Left lung (tissue), 4 donors: ENCODE measurements at regions not wholly inside any gene's neighbourhood (a gene's known extent, or its start where the extent isn't known, plus 50 kb on each side); places are given as distances from the start of the nearest gene placed in this dataset.

ENCODE experiments used
- ATAC-seq: fragments of 200-7000 bp; cut with Tn5 transposase; one replicate; pipeline ENCODE4 v1.9.1; 2020; ENCODE audit warnings: moderate library complexity
- DNase-seq, 4 donors: peaks; one replicate each; pipeline ENCODE4 v3.0.0-alpha.2; 2013 to 2020
- H3K27ac ChIP-seq, 2 donors: fragments of 200-600 bp; sonication (generic) in 1 of 2; one replicate each; pipeline versions ENCODE4 v1.5.0 to v1.8.0; 2020 to 2021
- H3K27me3 ChIP-seq, 2 donors: fragments of 200-600 bp; sonication (generic) in 1 of 2; one replicate each; pipeline versions ENCODE4 v1.5.0 to v1.8.0; 2020 to 2021
- H3K36me3 ChIP-seq, 2 donors: fragments of 200-600 bp; sonication (generic) in 1 of 2; one replicate each; pipeline versions ENCODE4 v1.5.0 to v1.8.0; 2020 to 2021
- H3K4me1 ChIP-seq, 2 donors: fragments of 200-600 bp; one replicate each; pipeline ENCODE4 v1.8.0; 2021
- H3K4me3 ChIP-seq, 2 donors: fragments of 200-600 bp; sonication (generic) in 1 of 2; one replicate each; pipeline versions ENCODE4 v1.5.0 to v1.8.0; 2020 to 2021; ENCODE audit warnings: mild to moderate bottlenecking in 1 of 2
- H3K9me3 ChIP-seq, 2 donors: fragments of 200-600 bp; sonication (generic) in 1 of 2; one replicate each; pipeline versions ENCODE4 v1.5.0 to v1.8.0; 2020 to 2021
- intact Hi-C, 2 donors: fragments of 100-400 bp; cut with DNase I; formaldehyde crosslinking; loops; one replicate each; pipeline versions ENCODE4 v1.11.2 to v1.14.2; 2022
- TF ChIP-seq, protein P1 (sequence below), 2 donors: fragments of 200-600 bp; sonication (generic) in 1 of 2; IDR thresholded peaks; one replicate each; pipeline versions ENCODE4 v1.5.0 to v1.8.0; 2021; ENCODE audit warnings: antibody characterized with exemption in 2 of 2
- donor health status: DM: no; HTN: yes; CAD: no.
- donor health status: DM: no; HTN: no; CAD: no.

- Histone ChIP-seq H3K27me3 (no peaks in the 10 kb centered on the region), H3K27ac (no peak overlapping the region), H3K4me3 (no peak overlapping the region), H3K36me3 (no peaks in the 10 kb centered on the region), H3K9me3 (peaks cover 0 to 7% of the 10 kb centered on the region in 2 donors), H3K4me1 (no peaks in the 10 kb centered on the region)
- TF ChIP-seq, protein P1, sequence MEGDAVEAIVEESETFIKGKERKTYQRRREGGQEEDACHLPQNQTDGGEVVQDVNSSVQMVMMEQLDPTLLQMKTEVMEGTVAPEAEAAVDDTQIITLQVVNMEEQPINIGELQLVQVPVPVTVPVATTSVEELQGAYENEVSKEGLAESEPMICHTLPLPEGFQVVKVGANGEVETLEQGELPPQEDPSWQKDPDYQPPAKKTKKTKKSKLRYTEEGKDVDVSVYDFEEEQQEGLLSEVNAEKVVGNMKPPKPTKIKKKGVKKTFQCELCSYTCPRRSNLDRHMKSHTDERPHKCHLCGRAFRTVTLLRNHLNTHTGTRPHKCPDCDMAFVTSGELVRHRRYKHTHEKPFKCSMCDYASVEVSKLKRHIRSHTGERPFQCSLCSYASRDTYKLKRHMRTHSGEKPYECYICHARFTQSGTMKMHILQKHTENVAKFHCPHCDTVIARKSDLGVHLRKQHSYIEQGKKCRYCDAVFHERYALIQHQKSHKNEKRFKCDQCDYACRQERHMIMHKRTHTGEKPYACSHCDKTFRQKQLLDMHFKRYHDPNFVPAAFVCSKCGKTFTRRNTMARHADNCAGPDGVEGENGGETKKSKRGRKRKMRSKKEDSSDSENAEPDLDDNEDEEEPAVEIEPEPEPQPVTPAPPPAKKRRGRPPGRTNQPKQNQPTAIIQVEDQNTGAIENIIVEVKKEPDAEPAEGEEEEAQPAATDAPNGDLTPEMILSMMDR (IDR thresholded peaks at IDR 0.05) = no peak
- no peak for ATAC-seq
- intact Hi-C loops = no loop called here
- DNase-seq = no peak
Observed at GRCh38 chr1:222084996-222085395, 343.1 kb upstream of the DUSP10 start.

DNA sequence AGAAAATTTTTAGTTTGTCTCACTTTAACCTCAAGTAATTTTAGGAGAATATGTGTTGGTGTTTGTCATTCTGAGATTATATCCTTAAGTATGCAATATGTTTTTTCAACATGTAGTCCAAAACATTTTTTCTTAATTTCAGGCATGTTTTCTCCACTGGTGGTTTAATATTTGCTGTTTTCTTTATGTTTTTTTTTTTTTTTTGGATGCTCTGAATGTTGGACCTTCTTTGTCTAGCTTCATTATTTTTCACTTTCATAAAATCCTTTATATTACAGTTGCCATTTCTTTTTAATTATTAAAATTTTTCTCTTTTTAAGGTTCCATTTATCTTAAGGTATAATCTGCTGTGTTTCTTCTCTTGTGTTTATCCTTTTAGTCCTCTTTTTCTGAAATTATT is 342.2 kb upstream of the DUSP10 start:
- Histone ChIP-seq H3K36me3 (no peaks in the 10 kb centered on the region), H3K9me3 (peaks cover 0 to 7% of the 10 kb centered on the region in 2 donors), H3K27ac (no peak overlapping the region), H3K4me3 (no peak overlapping the region), H3K27me3 (no peaks in the 10 kb centered on the region), H3K4me1 (no peaks in the 10 kb centered on the region)
- TF ChIP-seq, protein P1 (IDR thresholded peaks at IDR 0.05) = no peak
- intact Hi-C loops = no loop called here
- no peak for ATAC-seq
- no peak for DNase-seq

DNA sequence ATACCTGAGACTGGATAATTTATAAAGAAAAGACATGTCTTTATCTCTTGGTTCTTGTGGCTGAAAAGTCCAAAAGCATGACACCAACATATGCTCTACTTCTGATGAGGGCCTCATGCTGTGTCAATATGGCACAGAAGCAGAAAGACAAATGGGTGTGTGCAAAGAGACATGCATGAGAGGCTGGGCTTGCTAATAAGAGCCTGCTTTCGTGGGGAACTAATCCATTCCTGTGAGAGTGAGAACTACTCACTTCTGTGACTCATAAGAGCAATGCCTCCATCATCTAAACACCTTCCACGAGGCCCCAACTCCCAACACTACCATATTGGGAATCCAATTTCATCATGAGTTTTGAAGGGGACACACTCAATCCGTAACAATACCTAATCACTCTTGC is 340.0 kb upstream of the DUSP10 start:
- no peaks in the 10 kb centered on the region for H3K36me3 ChIP-seq
- intact Hi-C loops = no loop called here
- no peak overlapping the region for H3K4me3 ChIP-seq
- no peaks in the 10 kb centered on the region for H3K4me1 ChIP-seq
- DNase-seq = no peak
- H3K27me3 ChIP-seq = no peaks in the 10 kb centered on the region
- peaks cover 0 to 7% of the 10 kb centered on the region in 2 donors for H3K9me3 ChIP-seq
- TF ChIP-seq, protein P1 (IDR thresholded peaks at IDR 0.05) = no peak
- ATAC-seq = no peak
- H3K27ac ChIP-seq = no peak overlapping the region

DNA sequence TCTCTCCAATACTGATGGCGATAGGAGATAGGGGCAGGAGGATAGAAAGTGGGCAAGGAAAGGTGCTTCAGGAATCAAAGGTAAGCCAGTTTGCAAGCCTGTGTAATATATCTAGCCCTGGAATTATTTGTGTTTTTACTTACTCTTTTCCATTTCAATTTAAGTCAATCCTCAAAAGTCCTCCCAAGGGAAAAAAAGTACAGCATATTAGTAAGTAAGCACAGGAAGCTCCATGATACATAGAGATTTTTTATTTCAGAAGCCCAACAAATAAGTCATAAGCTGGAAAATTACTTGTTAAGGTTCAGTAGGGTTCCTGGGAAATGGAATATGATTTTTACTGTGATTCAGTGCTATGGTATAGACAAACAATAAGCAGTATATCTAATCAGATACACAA is 337.7 kb upstream of the DUSP10 start:
- intact Hi-C loops = no loop called here
- ATAC-seq = no peak
- DNase-seq = no peak
- peaks cover 0 to 3% of the 10 kb centered on the region in 2 donors for H3K9me3 ChIP-seq
- H3K27me3 ChIP-seq = no peaks in the 10 kb centered on the region
- no peaks in the 10 kb centered on the region for H3K36me3 ChIP-seq
- no peak overlapping the region for H3K27ac ChIP-seq
- no peak overlapping the region for H3K4me3 ChIP-seq
- no peaks in the 10 kb centered on the region for H3K4me1 ChIP-seq
- TF ChIP-seq, protein P1 (IDR thresholded peaks at IDR 0.05) = no peak

DNA sequence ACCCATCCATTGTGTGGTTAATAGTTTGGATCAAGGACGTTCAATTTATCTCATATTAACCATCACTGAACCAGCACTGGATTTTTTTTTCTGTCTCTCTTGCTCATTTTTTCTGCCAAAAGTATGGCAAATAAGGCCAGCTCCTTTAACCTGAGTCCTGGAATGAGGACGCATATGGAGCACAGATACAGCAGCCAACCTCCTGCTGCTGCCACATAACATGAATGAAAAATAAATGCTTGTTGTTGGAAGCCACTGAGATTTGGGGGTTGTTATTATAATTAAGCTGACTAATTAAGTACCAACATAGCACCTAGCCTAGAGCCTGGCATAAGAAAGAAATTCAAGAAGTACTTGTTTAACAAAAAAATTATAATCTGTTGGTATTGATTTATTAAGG is 335.3 kb upstream of the DUSP10 start:
- Histone ChIP-seq H3K27me3 (no peaks in the 10 kb centered on the region), H3K4me1 (no peaks in the 10 kb centered on the region), H3K4me3 (no peak overlapping the region), H3K9me3 (no peaks in the 10 kb centered on the region), H3K27ac (no peak overlapping the region), H3K36me3 (no peaks in the 10 kb centered on the region)
- no peak for ATAC-seq
- TF ChIP-seq, protein P1 (IDR thresholded peaks at IDR 0.05) = no peak
- DNase-seq = no peak
- intact Hi-C loops = no loop called here
